OCI-LY7 (cell line): ENCODE measurements at regions not wholly inside any gene's neighbourhood (a gene's known extent, or its start where the extent isn't known, plus 50 kb on each side); places are given as distances from the start of the nearest gene placed in this dataset.

Experiments
- CTCF ChIP-seq: fragments of 200-600 bp; sonication (generic); conservative IDR thresholded peaks from 2 replicates; pipeline ENCODE4 v1.5.1; 2014; ENCODE audit warnings: mild to moderate bottlenecking, antibody characterized with exemption, low read length, moderate library complexity, mixed read lengths
- EZH2phosphoT487 ChIP-seq: fragments of 200-600 bp; sonication (generic); IDR thresholded peaks from 2 replicates; pipeline ENCODE4 v1.6.1; 2018; ENCODE audit warnings: low read depth, borderline replicate concordance, mild to moderate bottlenecking, mixed run types, antibody characterized with exemption, low read length, moderate library complexity, mixed read lengths

- TF ChIP-seq CTCF = no peak
- no peak for TF ChIP-seq EZH2phosphoT487
Measured at GRCh38 chr7:136710751-136711150, 157.7 kb upstream of the CHRM2 start.
